ENCODE measurements at regions not wholly inside any gene's neighbourhood (a gene's known extent, or its start where the extent isn't known, plus 50 kb on each side); places are given as distances from the start of the nearest gene placed in this dataset.

GRCh38 chr12:82555699-82556098 lies 131.0 kb upstream of the TMTC2 start:
- Histone ChIP-seq H3K27me3 (ENCODE audit: insufficient read depth, low read depth, severe bottlenecking) (no peaks in the 10 kb centered on the region), H3K27ac (no peak overlapping the region), H3K4me3 (ENCODE audit: low read depth, low read length) (no peak overlapping the region), H3K9me3 (ENCODE audit: severe bottlenecking) (no peaks in the 10 kb centered on the region), H3K36me3 (no peaks in the 10 kb centered on the region)
- TF ChIP-seq, protein P1, sequence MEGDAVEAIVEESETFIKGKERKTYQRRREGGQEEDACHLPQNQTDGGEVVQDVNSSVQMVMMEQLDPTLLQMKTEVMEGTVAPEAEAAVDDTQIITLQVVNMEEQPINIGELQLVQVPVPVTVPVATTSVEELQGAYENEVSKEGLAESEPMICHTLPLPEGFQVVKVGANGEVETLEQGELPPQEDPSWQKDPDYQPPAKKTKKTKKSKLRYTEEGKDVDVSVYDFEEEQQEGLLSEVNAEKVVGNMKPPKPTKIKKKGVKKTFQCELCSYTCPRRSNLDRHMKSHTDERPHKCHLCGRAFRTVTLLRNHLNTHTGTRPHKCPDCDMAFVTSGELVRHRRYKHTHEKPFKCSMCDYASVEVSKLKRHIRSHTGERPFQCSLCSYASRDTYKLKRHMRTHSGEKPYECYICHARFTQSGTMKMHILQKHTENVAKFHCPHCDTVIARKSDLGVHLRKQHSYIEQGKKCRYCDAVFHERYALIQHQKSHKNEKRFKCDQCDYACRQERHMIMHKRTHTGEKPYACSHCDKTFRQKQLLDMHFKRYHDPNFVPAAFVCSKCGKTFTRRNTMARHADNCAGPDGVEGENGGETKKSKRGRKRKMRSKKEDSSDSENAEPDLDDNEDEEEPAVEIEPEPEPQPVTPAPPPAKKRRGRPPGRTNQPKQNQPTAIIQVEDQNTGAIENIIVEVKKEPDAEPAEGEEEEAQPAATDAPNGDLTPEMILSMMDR (IDR thresholded peaks at IDR 0.05; ENCODE audit: low read depth, low read length) = no peak
- DNase-seq = no peak

DNA sequence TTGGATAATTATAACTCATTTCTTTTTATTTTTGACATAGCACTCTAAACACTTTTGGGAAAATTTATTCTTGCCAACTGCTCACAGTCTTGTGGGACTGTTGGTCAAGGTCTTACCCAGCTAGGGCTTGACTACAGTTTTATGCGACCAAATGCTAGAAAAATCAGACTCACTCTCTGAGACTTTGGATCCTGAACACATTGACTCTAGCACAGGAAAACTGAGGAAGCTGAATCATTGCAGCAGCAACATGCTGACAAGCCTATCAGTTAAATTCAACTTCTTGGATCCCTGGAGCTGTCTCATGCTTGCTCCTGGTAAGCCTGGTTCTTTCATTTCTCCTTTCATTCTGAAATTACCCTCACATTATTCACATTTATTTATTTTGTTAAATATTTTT lies 120.7 kb upstream of the TMTC2 start:
- no peak for DNase-seq
- Histone ChIP-seq H3K4me3 (ENCODE audit: low read depth, low read length) (no peak overlapping the region), H3K36me3 (no peaks in the 10 kb centered on the region), H3K9me3 (ENCODE audit: severe bottlenecking) (no peaks in the 10 kb centered on the region), H3K27me3 (ENCODE audit: insufficient read depth, low read depth, severe bottlenecking) (no peaks in the 10 kb centered on the region), H3K27ac (no peak overlapping the region)
- TF ChIP-seq, protein P1 (IDR thresholded peaks at IDR 0.05; ENCODE audit: low read depth, low read length) = no peak

GRCh38 chr12:82567688-82568087 lies 119.0 kb upstream of the TMTC2 start:
- no peak overlapping the region for H3K27ac ChIP-seq
- H3K36me3 ChIP-seq = no peaks in the 10 kb centered on the region
- DNase-seq = no peak
- no peaks in the 10 kb centered on the region for H3K27me3 ChIP-seq (ENCODE audit: insufficient read depth, low read depth, severe bottlenecking)
- no peaks in the 10 kb centered on the region for H3K9me3 ChIP-seq (ENCODE audit: severe bottlenecking)
- H3K4me3 ChIP-seq (ENCODE audit: low read depth, low read length) = no peak overlapping the region
- TF ChIP-seq, protein P1 (IDR thresholded peaks at IDR 0.05; ENCODE audit: low read depth, low read length) = no peak

DNA sequence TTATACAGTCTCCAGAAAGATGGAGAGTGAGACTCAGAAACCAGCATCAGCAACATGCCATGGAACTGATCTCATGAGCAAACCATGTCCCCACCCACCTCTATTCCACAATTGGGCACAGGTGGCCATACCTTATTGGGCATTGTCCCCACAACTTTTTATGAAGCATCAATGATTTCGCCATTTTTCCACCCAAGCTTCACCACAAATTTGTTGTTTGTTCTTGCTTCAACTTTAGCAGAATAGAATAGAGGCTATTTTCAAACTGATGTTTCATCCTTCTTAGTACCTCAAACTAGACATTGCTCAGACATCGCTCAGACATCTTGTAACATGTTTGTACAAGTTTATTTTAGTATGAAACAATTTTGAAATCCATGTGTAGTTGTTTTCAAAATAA lies 112.5 kb upstream of the TMTC2 start:
- Histone ChIP-seq H3K27me3 (ENCODE audit: insufficient read depth, low read depth, severe bottlenecking) (no peaks in the 10 kb centered on the region), H3K36me3 (no peaks in the 10 kb centered on the region), H3K9me3 (ENCODE audit: severe bottlenecking) (no peaks in the 10 kb centered on the region), H3K27ac (no peak overlapping the region), H3K4me3 (ENCODE audit: low read depth, low read length) (no peak overlapping the region)
- TF ChIP-seq, protein P1 (IDR thresholded peaks at IDR 0.05; ENCODE audit: low read depth, low read length) = no peak
- no peak for DNase-seq

DNA sequence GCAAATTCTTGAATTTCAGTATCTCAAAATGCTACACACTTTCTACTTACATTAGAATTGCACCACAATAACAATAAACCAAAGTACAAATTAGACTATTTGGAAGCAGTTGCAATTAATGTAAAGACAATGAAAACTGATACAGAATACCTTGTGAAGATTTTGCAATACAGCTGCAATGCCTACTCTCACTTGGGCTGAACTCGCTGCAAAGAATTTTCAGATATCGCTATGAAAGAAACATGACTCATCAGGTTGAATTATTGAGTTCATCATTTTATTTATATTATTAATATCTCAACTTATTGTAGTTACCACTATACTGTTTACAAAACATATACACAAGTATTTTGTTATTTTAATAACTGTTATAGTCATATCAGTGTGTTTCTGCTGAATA lies 108.0 kb upstream of the TMTC2 start:
- Histone ChIP-seq H3K27me3 (ENCODE audit: insufficient read depth, low read depth, severe bottlenecking) (no peaks in the 10 kb centered on the region), H3K4me3 (ENCODE audit: low read depth, low read length) (no peak overlapping the region), H3K36me3 (no peaks in the 10 kb centered on the region), H3K27ac (no peak overlapping the region), H3K9me3 (ENCODE audit: severe bottlenecking) (no peaks in the 10 kb centered on the region)
- no peak for DNase-seq
- TF ChIP-seq, protein P1 (IDR thresholded peaks at IDR 0.05; ENCODE audit: low read depth, low read length) = no peak

DNA sequence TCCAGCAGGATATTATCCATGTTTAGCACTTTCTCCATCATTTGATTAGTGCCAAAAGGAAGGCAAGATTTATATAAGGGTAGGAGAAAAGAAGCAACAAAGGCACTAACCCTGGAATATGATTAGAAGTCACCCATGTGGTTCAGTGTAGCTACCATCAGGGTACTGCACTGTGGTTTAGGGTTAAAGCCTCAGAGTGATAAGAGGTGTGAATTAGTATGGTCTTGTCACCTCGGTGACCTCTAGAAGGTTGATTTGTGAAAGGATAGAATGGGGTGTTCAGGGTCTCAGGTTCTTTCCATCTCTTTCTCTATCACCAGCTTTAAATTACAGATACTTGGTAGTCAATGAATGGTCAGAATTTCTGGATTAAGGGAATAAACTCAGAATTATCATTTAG lies 103.0 kb upstream of the TMTC2 start:
- Histone ChIP-seq H3K9me3 (ENCODE audit: severe bottlenecking) (no peaks in the 10 kb centered on the region), H3K27ac (no peak overlapping the region), H3K4me3 (ENCODE audit: low read depth, low read length) (no peak overlapping the region), H3K36me3 (no peaks in the 10 kb centered on the region), H3K27me3 (ENCODE audit: insufficient read depth, low read depth, severe bottlenecking) (no peaks in the 10 kb centered on the region)
- no peak for DNase-seq
- TF ChIP-seq, protein P1 (IDR thresholded peaks at IDR 0.05; ENCODE audit: low read depth, low read length) = no peak
